ENCODE measurements at regions not wholly inside any gene's neighbourhood (a gene's known extent, or its start where the extent isn't known, plus 50 kb on each side); places are given as distances from the start of the nearest gene placed in this dataset.

DNA sequence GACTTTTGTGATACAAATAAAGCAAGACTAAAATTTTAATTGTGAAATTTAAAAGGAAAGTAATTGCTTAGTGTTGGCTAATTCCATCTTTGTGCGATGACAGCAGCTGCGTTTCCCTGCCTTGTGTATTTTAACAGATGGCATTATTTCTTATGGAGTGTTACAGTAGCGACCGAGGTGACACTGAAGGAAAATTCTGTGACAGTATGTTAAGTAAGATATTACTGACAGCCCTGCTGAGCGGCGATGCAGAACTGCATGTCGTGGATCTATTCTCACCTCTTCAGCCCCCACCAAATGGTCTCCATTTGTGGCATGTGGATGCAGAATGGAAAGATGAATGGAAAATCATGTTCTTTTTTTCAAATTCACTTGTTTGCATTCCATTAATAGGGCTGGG, 289.4 kb downstream of the RNF144B start:
- H2AFZ ChIP-seq (ENCODE audit: low read depth), result no peak overlapping the region
- H3K4me1 ChIP-seq (ENCODE audit: control insufficient read depth in 1 of 2, insufficient read depth in 2 of 2, low read depth in 1 of 2, low read length in 1 of 2), result no peaks in the 10 kb centered on the region
- no peaks in the 10 kb centered on the region for H3K79me2 ChIP-seq (ENCODE audit: insufficient read depth)
- no peaks in the 10 kb centered on the region for H4K20me1 ChIP-seq (ENCODE audit: insufficient read depth)
- no peaks in the 10 kb centered on the region for H3K9me2 ChIP-seq
- DNase-seq, result no peak
- H3K27me3 ChIP-seq (ENCODE audit: insufficient read depth), result no peaks in the 10 kb centered on the region
- WGBS (ENCODE audit: low lambda C conversion rate), result 44% methylated on average over 7 of the region's 7 CpGs
- H3K4me3 ChIP-seq (ENCODE audit: low read depth in 2 of 2, low read length in 1 of 2), result no peak overlapping the region
- H3K36me3 ChIP-seq (replicated peaks in 1 of 2; ENCODE audit: control insufficient read depth in 1 of 2, insufficient read depth in 2 of 2, low read length in 1 of 2), result no peaks in the 10 kb centered on the region
- TF ChIP-seq USF1 (IDR thresholded peaks at IDR 0.05; ENCODE audit: borderline replicate concordance, low read depth), result no peak
- TF ChIP-seq SMC3 (IDR thresholded peaks at IDR 0.05; ENCODE audit: low read depth, low read length), result no peak
- TF ChIP-seq RAD21 (IDR thresholded peaks at IDR 0.05; ENCODE audit: low read length), result no peak
- no peak for TF ChIP-seq GABPA (IDR thresholded peaks at IDR 0.05; ENCODE audit: low read depth)
- no peak for TF ChIP-seq YY1 (IDR thresholded peaks at IDR 0.05; ENCODE audit: low read depth)
- TF ChIP-seq CHD2 (IDR thresholded peaks at IDR 0.05; ENCODE audit: low read length, partially characterized antibody), result no peak
- TF ChIP-seq EZH2phosphoT487 (IDR thresholded peaks at IDR 0.05; ENCODE audit: borderline replicate concordance, low read depth), result no peak
- TF ChIP-seq RXRA (IDR thresholded peaks at IDR 0.05; ENCODE audit: borderline replicate concordance, low read depth), result no peak
- no peak for TF ChIP-seq TCF12 (IDR thresholded peaks at IDR 0.05)
- TF ChIP-seq MEF2A (IDR thresholded peaks at IDR 0.05; ENCODE audit: borderline replicate concordance, low read depth), result no peak
- TF ChIP-seq EP300 (IDR thresholded peaks at IDR 0.05; ENCODE audit: borderline replicate concordance in 1 of 2, low read depth in 1 of 2, low read length in 1 of 2), result no peak
- TF ChIP-seq MXI1 (IDR thresholded peaks at IDR 0.05; ENCODE audit: low read depth, low read length), result no peak
- TF ChIP-seq CTCF (IDR thresholded peaks at IDR 0.05), result no peak
- TF ChIP-seq FOXM1 (IDR thresholded peaks at IDR 0.05; ENCODE audit: low read depth), result no peak
- no peak for TF ChIP-seq TAF1 (IDR thresholded peaks at IDR 0.05; ENCODE audit: borderline replicate concordance, low read depth, low read length)
- TF ChIP-seq SIN3A (IDR thresholded peaks at IDR 0.05; ENCODE audit: borderline replicate concordance, low read depth, low read length), result no peak
- TF ChIP-seq IRF3 (IDR thresholded peaks at IDR 0.05; ENCODE audit: low read depth, low read length), result no peak
- TF ChIP-seq ZBTB33 (IDR thresholded peaks at IDR 0.05; ENCODE audit: borderline replicate concordance, low read depth), result no peak
- no peak for TF ChIP-seq ELF1 (IDR thresholded peaks at IDR 0.05)
- ChIA-PET CTCF (no interaction called here), POLR2A (no interaction called here)
- no peak overlapping the region for H3K27ac ChIP-seq (ENCODE audit: low read depth in 2 of 2, low read length in 1 of 2)
- H3K4me2 ChIP-seq, result no peak overlapping the region
- H3K9ac ChIP-seq, result no peak overlapping the region
- no peaks in the 10 kb centered on the region for H3F3A ChIP-seq (replicated peaks; ENCODE audit: insufficient read depth)
- H3K9me3 ChIP-seq, result no peaks in the 10 kb centered on the region
